ENCODE measurements at regions not wholly inside any gene's neighbourhood (a gene's known extent, or its start where the extent isn't known, plus 50 kb on each side); places are given as distances from the start of the nearest gene placed in this dataset.

GRCh38 chr13:70297189-70297616, 189.0 kb upstream of the KLHL1 start:
- TF ChIP-seq POLR2A (IDR thresholded peaks at IDR 0.05; ENCODE audit: low read length) = no peak
- TF ChIP-seq GATA1 (IDR thresholded peaks at IDR 0.05; ENCODE audit: low read depth, low read length) = no peak

Measured in erythroblast (primary cell).